HL-60 (cell line): ENCODE measurements at regions not wholly inside any gene's neighbourhood (a gene's known extent, or its start where the extent isn't known, plus 50 kb on each side); places are given as distances from the start of the nearest gene placed in this dataset.

Experiments
- DNase-seq, 2 experiments: peaks; one replicate each; pipeline ENCODE4 v3.0.0-alpha.2; 2010 to 2020; ENCODE audit warnings: low read depth in 1 of 2, low spot score in 1 of 2
- H3K27ac ChIP-seq: fragments of 250-450 bp; sonication (Bioruptor Pico); replicated peaks from 2 replicates; pipeline ENCODE4 v1.5.1; 2020; ENCODE audit warnings: mild to moderate bottlenecking, moderate library complexity
- H3K27me3 ChIP-seq: fragments of 250-450 bp; sonication (Bioruptor Pico); 2 replicates; pipeline ENCODE4 v1.5.1; 2021; ENCODE audit warnings: mild to moderate bottlenecking, moderate library complexity; ENCODE audit not compliant: insufficient read depth, poor library complexity, severe bottlenecking
- H3K4me3 ChIP-seq: replicated peaks from 2 replicates; pipeline ENCODE4 v1.5.1; 2011; ENCODE audit warnings: mild to moderate bottlenecking, control low read depth, low read length; ENCODE audit not compliant: insufficient read depth
- CTCF ChIP-seq: IDR thresholded peaks from one replicate; pipeline ENCODE4 v1.5.1; 2011; ENCODE audit warnings: low read length, control low read depth, inconsistent platforms; ENCODE audit not compliant: insufficient read depth
- GABPA ChIP-seq: IDR thresholded peaks from 2 replicates; pipeline ENCODE4 v1.6.1; 2012; ENCODE audit warnings: low read depth
- POLR2AphosphoS5 ChIP-seq: IDR thresholded peaks from 2 replicates; pipeline ENCODE4 v1.6.1; 2012; ENCODE audit warnings: low read depth
- REST ChIP-seq: IDR thresholded peaks from 2 replicates; pipeline ENCODE4 v1.6.1; 2012; ENCODE audit warnings: low read depth; ENCODE audit not compliant: insufficient replicate concordance
- SPI1 ChIP-seq: IDR thresholded peaks from 2 replicates; pipeline ENCODE4 v1.6.1; 2012; ENCODE audit warnings: low read depth, mild to moderate bottlenecking, borderline replicate concordance

GRCh38 chr3:117463276-117464115, 753.9 kb downstream of the TUSC7 start:
- no peak for DNase-seq
- H3K27me3 ChIP-seq = no peaks in the 10 kb centered on the region
- no peak overlapping the region for H3K4me3 ChIP-seq
- TF ChIP-seq REST (no peak), CTCF (no peak), SPI1 (no peak), GABPA (no peak), POLR2AphosphoS5 (no peak)
- H3K27ac ChIP-seq = no peak overlapping the region

GRCh38 chr3:117471831-117472230, 762.3 kb downstream of the TUSC7 start:
- Histone ChIP-seq H3K4me3 (no peak overlapping the region), H3K27ac (no peak overlapping the region), H3K27me3 (no peaks in the 10 kb centered on the region)
- DNase-seq = no peak
- TF ChIP-seq POLR2AphosphoS5 = no peak
- TF ChIP-seq REST = no peak
- TF ChIP-seq CTCF = no peak
- no peak for TF ChIP-seq SPI1
- TF ChIP-seq GABPA = no peak

GRCh38 chr3:117473981-117474538, 764.5 kb downstream of the TUSC7 start:
- H3K4me3 ChIP-seq = no peak overlapping the region
- TF ChIP-seq GABPA (no peak), POLR2AphosphoS5 (no peak), SPI1 (no peak), REST (no peak), CTCF (no peak)
- no peak overlapping the region for H3K27ac ChIP-seq
- no peaks in the 10 kb centered on the region for H3K27me3 ChIP-seq
- no peak for DNase-seq
